GM21447 (cell line): ENCODE measurements at regions not wholly inside any gene's neighbourhood (a gene's known extent, or its start where the extent isn't known, plus 50 kb on each side); places are given as distances from the start of the nearest gene placed in this dataset.

Experiments
- ATAC-seq: cut with Tn5 transposase; IDR thresholded peaks from one replicate; pipeline ENCODE4 v1.9.1; 2021; ENCODE audit not compliant: unreplicated experiment

GRCh38 chr5:105397749-105398148, 1835.2 kb upstream of the NUDT12 start:
- ATAC-seq: no peak

- ATAC-seq: no peak
These were observed 1830.1 kb upstream of the NUDT12 start for GRCh38 chr5:105392710-105393149.

GRCh38 chr5:105392122-105392709, 1829.6 kb upstream of the NUDT12 start:
- ATAC-seq: no peak

DNA sequence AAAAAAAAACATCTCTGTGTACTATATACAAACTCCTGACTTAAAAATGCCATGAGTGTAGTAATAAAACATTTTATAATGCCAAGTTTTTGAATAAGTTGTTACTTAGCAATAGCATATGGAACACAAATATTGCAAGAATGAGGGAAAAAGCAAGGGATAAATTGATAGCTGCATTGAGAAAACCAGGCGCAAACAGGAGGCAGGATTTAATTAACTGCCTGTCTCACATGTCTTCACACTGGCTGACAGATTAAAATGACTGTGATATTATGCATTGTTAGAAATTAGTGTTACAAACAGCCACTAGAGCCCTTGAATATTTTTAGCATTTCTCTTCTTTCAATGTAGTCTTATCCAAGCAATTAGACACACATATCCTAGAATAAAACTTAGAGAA, 1817.5 kb upstream of the NUDT12 start:
- no peak for ATAC-seq

- ATAC-seq: no peak
These were observed 1808.6 kb upstream of the NUDT12 start for GRCh38 chr5:105371169-105371568.

- no peak for ATAC-seq
These were observed 1788.0 kb upstream of the NUDT12 start for GRCh38 chr5:105350486-105351140.

DNA sequence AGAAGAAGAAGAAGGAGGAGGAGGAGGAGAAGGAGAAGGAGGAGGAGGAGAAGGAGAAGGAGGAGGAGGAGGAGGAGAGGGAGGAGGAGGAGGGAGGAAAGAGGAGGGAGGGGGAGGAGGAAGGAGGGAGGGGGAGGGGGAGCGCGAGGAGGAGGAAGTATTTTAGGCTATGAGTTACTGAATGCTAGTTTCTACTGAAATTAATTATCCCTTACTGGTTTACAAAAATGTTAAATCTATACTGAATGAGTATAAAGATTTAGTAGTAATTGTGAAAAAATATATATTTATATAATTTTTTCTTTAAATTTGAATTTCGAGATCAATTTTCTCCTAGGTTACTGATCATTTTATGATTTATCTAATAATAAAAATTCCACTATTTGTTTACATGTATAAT, 1769.0 kb upstream of the NUDT12 start:
- ATAC-seq: no peak

- no peak for ATAC-seq
These were observed 1767.6 kb upstream of the NUDT12 start for GRCh38 chr5:105330185-105330584.

DNA sequence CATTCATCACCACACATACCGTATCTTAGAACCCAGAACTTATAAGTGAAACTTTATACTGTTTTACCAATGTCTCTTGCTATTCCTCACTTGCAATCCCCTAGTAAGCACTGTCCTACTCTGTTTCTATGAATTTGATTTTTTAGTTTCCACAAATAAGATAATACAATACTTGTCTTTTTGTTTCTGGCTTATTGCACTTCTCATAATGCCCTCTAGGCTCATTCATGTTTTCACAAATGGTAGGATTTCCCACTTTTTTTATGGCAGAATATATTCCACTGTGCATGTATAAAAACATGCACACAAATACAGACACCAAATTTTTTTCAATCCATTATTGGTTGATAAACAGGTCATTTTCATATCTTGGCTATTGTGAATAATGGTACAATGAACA, 1742.3 kb upstream of the NUDT12 start:
- no peak for ATAC-seq

- no peak for ATAC-seq
These were observed 1726.4 kb upstream of the NUDT12 start for GRCh38 chr5:105288946-105289345.

DNA sequence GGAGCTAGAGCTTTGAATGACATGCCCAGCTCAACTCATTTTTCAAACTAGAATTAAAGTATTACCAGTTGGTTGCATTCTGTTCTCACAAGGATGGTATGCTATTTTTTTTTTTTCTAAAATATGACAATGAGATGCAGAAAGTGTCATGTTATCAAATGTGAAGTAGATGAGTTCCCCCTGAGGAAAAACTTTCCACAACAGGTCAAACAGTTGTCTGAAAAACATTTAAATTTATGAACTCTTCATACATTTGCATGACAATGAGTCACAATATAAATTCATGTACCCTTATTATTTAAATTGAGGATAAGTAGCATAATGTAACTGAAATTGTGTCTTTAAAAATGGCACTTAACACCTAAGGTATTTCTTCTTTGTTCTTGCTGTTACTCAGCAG, 1720.5 kb upstream of the NUDT12 start:
- no peak for ATAC-seq

DNA sequence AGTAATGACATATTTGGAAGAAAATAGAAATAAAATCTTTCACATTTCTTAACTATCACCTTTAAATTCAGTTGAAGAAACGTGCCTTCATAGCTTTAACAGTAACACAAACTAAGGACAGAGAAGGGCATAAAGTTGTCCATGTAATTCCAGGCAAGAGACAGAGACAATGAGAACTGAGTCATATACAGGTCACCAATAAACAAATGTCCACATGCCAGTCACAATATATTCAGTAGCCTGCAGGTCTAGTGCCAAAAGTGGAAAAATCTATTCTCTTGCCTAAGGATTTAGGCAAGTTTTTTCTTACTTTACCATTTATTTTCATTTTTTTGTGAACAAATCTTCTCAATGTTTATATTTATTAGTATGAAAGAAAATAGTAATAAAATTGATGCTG, 1711.5 kb upstream of the NUDT12 start:
- ATAC-seq: no peak

GRCh38 chr5:105263515-105263914, 1700.9 kb upstream of the NUDT12 start:
- no peak for ATAC-seq

DNA sequence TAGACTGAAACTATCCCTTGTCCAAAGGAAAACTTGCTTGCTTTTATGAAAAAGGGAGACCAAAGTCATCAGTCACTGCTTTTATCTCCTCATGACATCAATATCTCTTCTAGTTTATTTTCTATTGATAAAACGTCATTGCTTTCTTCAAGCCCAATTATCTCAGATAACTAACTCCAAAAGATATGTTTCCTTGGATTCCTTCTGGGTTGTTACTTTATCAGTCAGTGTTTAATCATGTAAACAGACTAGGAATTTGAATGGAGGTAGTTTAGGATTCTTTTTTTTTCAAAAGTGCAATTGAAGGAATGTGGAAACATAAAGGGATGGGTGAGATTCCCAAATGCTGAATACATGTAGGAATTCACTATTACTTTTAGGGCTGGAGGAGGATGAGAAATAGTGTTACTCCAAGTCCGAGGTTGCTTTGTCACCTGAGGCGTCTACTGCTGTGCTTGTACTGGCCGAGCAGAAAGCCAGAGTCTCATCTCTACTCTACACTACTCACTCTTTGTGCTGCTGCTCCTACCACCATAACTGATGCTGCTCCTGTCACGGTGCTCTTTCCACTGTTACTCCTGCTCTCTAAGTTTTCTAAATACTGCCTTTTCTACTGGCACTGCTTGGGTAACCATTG, 1697.1 kb upstream of the NUDT12 start:
- ATAC-seq: no peak

- ATAC-seq: no peak
These were observed 1676.0 kb upstream of the NUDT12 start for GRCh38 chr5:105238561-105238960.

- ATAC-seq: no peak
These were observed 1668.0 kb upstream of the NUDT12 start for GRCh38 chr5:105230516-105231157.

DNA sequence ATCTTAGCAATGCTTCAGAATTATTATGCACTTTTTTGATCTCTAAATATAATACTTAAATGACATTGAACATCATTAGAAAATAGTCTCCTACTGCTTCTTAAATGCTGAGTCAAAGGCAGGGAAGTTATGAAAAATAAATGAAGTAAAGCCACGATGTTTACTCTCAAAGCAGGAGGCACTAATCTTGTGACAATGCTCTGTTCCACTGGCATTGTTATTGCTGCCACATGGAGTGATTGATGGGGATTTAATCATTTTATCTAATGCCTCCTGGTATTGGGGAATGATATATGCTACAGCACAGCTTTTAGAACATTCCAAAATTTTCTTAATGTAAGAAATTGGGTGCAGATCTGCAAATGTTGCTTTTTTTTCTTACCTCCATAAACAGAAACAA, 1655.4 kb upstream of the NUDT12 start:
- no peak for ATAC-seq

DNA sequence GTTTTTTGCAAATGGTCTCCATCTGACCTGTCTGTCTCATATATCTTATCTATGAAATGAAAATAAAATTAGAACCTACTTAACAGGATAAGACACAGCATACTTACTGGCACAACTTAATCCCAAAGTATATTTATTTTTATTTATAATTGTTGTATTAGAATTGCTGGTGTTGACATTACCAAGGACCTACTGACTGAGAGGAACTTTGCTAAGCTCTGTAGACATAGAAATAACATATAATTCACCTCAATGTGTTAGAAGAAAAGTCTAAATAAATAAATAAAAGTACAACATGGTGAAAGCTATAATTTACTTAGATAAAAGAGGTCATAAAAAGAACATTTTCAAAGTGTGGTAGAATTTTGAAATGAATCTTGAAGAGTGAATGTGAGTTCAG, 1650.5 kb upstream of the NUDT12 start:
- no peak for ATAC-seq

GRCh38 chr5:105207066-105207465, 1644.5 kb upstream of the NUDT12 start:
- ATAC-seq: no peak

DNA sequence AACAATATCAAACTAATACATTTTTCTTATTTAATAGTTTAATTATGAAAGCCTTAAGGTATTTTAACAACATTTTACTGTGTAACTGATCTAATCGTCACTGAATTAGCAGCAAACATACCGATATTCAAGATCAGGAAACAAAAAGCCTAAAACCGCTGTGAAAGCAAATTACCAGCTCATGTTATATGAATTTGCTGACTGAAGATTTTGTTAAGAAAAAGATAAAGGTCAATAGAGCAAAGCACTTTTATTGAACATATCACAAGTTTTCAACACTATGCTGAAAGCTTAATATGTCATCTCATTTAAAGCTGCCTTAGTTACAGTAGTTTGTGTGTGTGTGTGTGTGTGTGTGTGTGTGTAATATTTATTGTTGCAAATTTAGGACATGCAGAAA, 1634.9 kb upstream of the NUDT12 start:
- no peak for ATAC-seq

- ATAC-seq: no peak
These were observed 1633.2 kb upstream of the NUDT12 start for GRCh38 chr5:105195765-105196164.

DNA sequence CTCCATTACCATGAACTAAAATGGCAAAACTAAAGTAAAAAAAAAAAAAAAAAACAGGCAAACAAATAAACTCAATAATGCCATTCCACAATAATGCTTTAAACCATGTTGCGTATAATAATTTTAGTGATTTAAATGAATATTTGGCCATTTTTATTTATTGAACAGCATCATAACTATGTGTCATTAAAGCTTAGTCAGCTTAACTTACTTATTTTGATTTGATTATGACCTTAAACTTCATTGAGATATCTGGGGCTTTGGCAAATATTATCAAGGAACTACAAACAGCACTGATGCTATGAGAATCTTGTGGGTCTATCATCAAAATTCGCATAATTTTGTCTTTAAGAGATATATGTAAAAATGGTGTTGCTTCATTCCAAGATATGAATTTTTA, 1610.3 kb upstream of the NUDT12 start:
- no peak for ATAC-seq
